Endothelial cell of umbilical vein (primary cell): ENCODE measurements at regions not wholly inside any gene's neighbourhood (a gene's known extent, or its start where the extent isn't known, plus 50 kb on each side); places are given as distances from the start of the nearest gene placed in this dataset.

Source experiments
- BruUV-seq: library from RNA; stranded (reverse); fragments of 400-500 nt; replicated peaks from 2 replicates; lab custom pipeline; 2021; lab: Mats Ljungman, UMichigan
- CTCF ChIA-PET: fragments of 300-600, 350-600 bp; sonication (Branson Sonifier 250); formaldehyde crosslinking; loops from one replicate; lab custom pipeline; 2021; ENCODE audit warnings: antibody characterized with exemption, inconsistent platforms; lab: Charles Lee
- POLR2A ChIA-PET: fragments of 300-600, 350-600 bp; sonication (Branson Sonifier 250); formaldehyde crosslinking; loops from one replicate; lab custom pipeline; 2021; ENCODE audit warnings: antibody characterized with exemption, inconsistent platforms; lab: Charles Lee
- DNase-seq: peaks from one replicate; pipeline ENCODE4 v3.0.0-alpha.2; 2011; ENCODE audit warnings: low read depth, low spot score
- FAIRE-seq: peaks from 2 replicates; lab custom pipeline; 2011; peaks lifted over from hg19 to GRCh38; lab: Jason Lieb, UNC
- H2AFZ ChIP-seq: 2 replicates; pipeline ENCODE4 v1.6.0; 2012; ENCODE audit warnings: low read depth, low read length, control low read depth, inconsistent platforms
- H3K27ac ChIP-seq: 2 replicates; pipeline ENCODE4 v1.5.1; 2011; ENCODE audit warnings: low read depth, mild to moderate bottlenecking, control low read depth, low read length, moderate library complexity; ENCODE audit not compliant: insufficient read depth
- H3K27me3 ChIP-seq, 2 experiments: 2 replicates each; pipeline versions ENCODE4 v1.6.0 to v1.6.1; 2011; ENCODE audit warnings: low read length in 2 of 2, mixed read lengths in 1 of 2; ENCODE audit not compliant: control insufficient read depth in 2 of 2, insufficient read depth in 2 of 2
- H3K36me3 ChIP-seq, 2 experiments: 2 replicates in 1 of 2; 3 replicates in 1 of 2; pipeline ENCODE4 v1.5.1; 2011; ENCODE audit warnings: low read length in 2 of 2, mild to moderate bottlenecking in 1 of 2, moderate library complexity in 1 of 2; ENCODE audit not compliant: control insufficient read depth in 2 of 2, insufficient read depth in 2 of 2; ENCODE audit errors: extremely low read depth in 1 of 2
- H3K4me1 ChIP-seq: 3 replicates; pipeline ENCODE4 v1.5.1; 2011; ENCODE audit warnings: mild to moderate bottlenecking, low read length; ENCODE audit not compliant: control insufficient read depth, insufficient read depth; ENCODE audit errors: extremely low read depth
- H3K4me2 ChIP-seq: 2 replicates; pipeline ENCODE4 v1.6.1; 2011; ENCODE audit warnings: low read length, control low read depth, mixed read lengths; ENCODE audit not compliant: insufficient read depth
- H3K4me3 ChIP-seq, 3 experiments: fragments of 200-600 bp in 1 of 3; sonication (generic), shearing (Covaris generic) in 1 of 3; replicated peaks in 1 of 3; 2 replicates each; pipeline ENCODE4 v1.5.1; 2011 to 2016; ENCODE audit warnings: control low read depth in 3 of 3, low read length in 3 of 3, mild to moderate bottlenecking in 2 of 3, inconsistent platforms in 1 of 3, low read depth in 1 of 3, moderate library complexity in 1 of 3; ENCODE audit not compliant: insufficient read depth in 1 of 3
- H3K79me2 ChIP-seq: 2 replicates; pipeline ENCODE4 v1.6.0; 2012; ENCODE audit warnings: low read length, inconsistent platforms; ENCODE audit not compliant: control insufficient read depth, insufficient read depth
- H3K9ac ChIP-seq: replicated peaks from 2 replicates; pipeline ENCODE3; 2011; ENCODE audit warnings: low read length, control low read depth; ENCODE audit not compliant: insufficient read depth; ENCODE audit errors: extremely low read depth
- H3K9me1 ChIP-seq: replicated peaks from 3 replicates; pipeline ENCODE4 v1.6.0; 2011; ENCODE audit warnings: mild to moderate bottlenecking, low read length; ENCODE audit not compliant: control insufficient read depth, insufficient read depth; ENCODE audit errors: extremely low read depth
- H3K9me3 ChIP-seq: replicated peaks from 2 replicates; pipeline ENCODE4 v1.5.1; 2012; ENCODE audit warnings: low read length, inconsistent platforms; ENCODE audit not compliant: control insufficient read depth, insufficient read depth
- H4K20me1 ChIP-seq: replicated peaks from 2 replicates; pipeline ENCODE3; 2011; ENCODE audit warnings: mild to moderate bottlenecking, low read length; ENCODE audit not compliant: control insufficient read depth, insufficient read depth; ENCODE audit errors: extremely low read depth
- CTCF ChIP-seq, 2 donors: IDR thresholded peaks; 1 replicate in 1 of 2; 2 replicates in 1 of 2; pipeline ENCODE4 v1.5.1; 2011; ENCODE audit warnings: low read length in 2 of 2, mild to moderate bottlenecking in 2 of 2, moderate library complexity in 2 of 2, control low read depth in 1 of 2, inconsistent platforms in 1 of 2, low read depth in 1 of 2; ENCODE audit not compliant: insufficient read depth in 1 of 2; ENCODE audit errors: extremely low read depth in 1 of 2
- EZH2 ChIP-seq: IDR thresholded peaks from 2 replicates; pipeline ENCODE4 v1.6.1; 2012; ENCODE audit warnings: borderline replicate concordance, low read depth, mild to moderate bottlenecking, moderate library complexity, low read length, inconsistent platforms; ENCODE audit not compliant: severe bottlenecking
- FOS ChIP-seq: IDR thresholded peaks from 2 replicates; pipeline ENCODE4 v1.6.1; 2011; ENCODE audit warnings: mild to moderate bottlenecking, low read length, moderate library complexity, borderline replicate concordance; ENCODE audit not compliant: insufficient read depth
- GATA2 ChIP-seq: IDR thresholded peaks from 2 replicates; pipeline ENCODE4 v1.7.0; 2011; ENCODE audit warnings: low read depth, mild to moderate bottlenecking, moderate library complexity, mixed read lengths, low read length; ENCODE audit not compliant: insufficient read length, insufficient read depth
- JUN ChIP-seq: IDR thresholded peaks from 2 replicates; pipeline ENCODE4 v1.6.1; 2011; ENCODE audit warnings: borderline replicate concordance, low read depth; ENCODE audit not compliant: insufficient read length, insufficient read depth
- MYC ChIP-seq: IDR thresholded peaks from one replicate; pipeline ENCODE4 v1.6.1; 2011; ENCODE audit warnings: mild to moderate bottlenecking, low read depth, low read length
- POLR2A ChIP-seq: IDR thresholded peaks from 2 replicates; pipeline ENCODE4 v1.6.1; 2012; ENCODE audit warnings: low read depth, mild to moderate bottlenecking, control low read depth, low read length
- POLR2AphosphoS5 ChIP-seq: IDR thresholded peaks from 2 replicates; pipeline ENCODE4 v1.6.1; 2012; ENCODE audit warnings: low read depth, mild to moderate bottlenecking, control low read depth, low read length, moderate library complexity; ENCODE audit not compliant: insufficient read depth
- dilution Hi-C: fragments of 300-500 bp; cut with MboI; formaldehyde crosslinking; loops from one replicate; pipeline ENCODE4 v1.15.0; 2019; ENCODE audit warnings: low sequenced_read_pairs; ENCODE audit not compliant: extremely low pct_ligation_motif_present
- intact Hi-C: fragments of 100-400 bp; cut with micrococcal nuclease; formaldehyde crosslinking; loops from one replicate; pipeline ENCODE4 v1.10.0; 2022
- TF ChIP-seq, protein P1 (sequence below): IDR thresholded peaks from 2 replicates; pipeline ENCODE4 v1.6.1; 2011; ENCODE audit not compliant: insufficient read depth, insufficient read length

DNA sequence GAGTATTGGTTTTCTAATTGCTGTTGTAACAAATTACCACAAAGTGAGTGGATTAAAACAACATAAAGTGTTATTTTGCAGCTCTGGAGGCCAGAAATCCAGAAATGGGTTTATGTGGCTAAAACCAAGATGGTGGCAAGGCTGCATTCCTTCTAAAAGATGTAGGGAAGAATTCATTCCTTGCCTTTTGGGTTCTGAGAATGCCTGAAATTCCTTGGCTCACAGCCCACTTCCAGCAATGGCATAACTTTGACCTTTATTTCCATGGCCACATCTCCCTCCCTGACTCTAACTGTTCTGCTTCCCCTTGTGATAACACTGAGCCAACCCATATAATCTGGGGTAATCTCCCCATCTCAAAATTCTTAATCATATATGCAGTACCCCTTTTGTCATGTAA is 269.6 kb upstream of the RPL38 start:
- BruUV-seq, result no TSS peak
- no peaks in the 10 kb centered on the region for H3K9me3 ChIP-seq
- POLR2A ChIA-PET, result no interaction called here
- no peaks in the 10 kb centered on the region for H3K79me2 ChIP-seq
- FAIRE-seq, result no peak
- H3K4me1 ChIP-seq, result no peaks in the 10 kb centered on the region
- H3K4me3 ChIP-seq, result no peak overlapping the region
- no peak for DNase-seq
- H3K27ac ChIP-seq, result no peak overlapping the region
- H4K20me1 ChIP-seq, result no peaks in the 10 kb centered on the region
- no peak overlapping the region for H3K9ac ChIP-seq
- H3K4me2 ChIP-seq, result no peak overlapping the region
- H2AFZ ChIP-seq, result no peak overlapping the region
- dilution Hi-C loops (no loop called here), intact Hi-C loops (no loop called here)
- TF ChIP-seq EZH2 (no peak), GATA2 (no peak), MYC (no peak), JUN (no peak), FOS (no peak), POLR2AphosphoS5 (no peak), CTCF (IDR thresholded peaks at IDR 0.05; ENCODE audit: extremely low read depth in 1 of 2, insufficient read depth in 1 of 2, low read depth in 1 of 2, low read length in 2 of 2) (no peak), POLR2A (no peak)
- TF ChIP-seq, protein P1, sequence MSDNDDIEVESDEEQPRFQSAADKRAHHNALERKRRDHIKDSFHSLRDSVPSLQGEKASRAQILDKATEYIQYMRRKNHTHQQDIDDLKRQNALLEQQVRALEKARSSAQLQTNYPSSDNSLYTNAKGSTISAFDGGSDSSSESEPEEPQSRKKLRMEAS, result no peak
- no peaks in the 10 kb centered on the region for H3K27me3 ChIP-seq
- H3K36me3 ChIP-seq, result no peaks in the 10 kb centered on the region
- CTCF ChIA-PET, result no interaction called here
- no peaks in the 10 kb centered on the region for H3K9me1 ChIP-seq
